ENCODE measurements at regions not wholly inside any gene's neighbourhood (a gene's known extent, or its start where the extent isn't known, plus 50 kb on each side); places are given as distances from the start of the nearest gene placed in this dataset.
A peak's percentile ranks its signal among the peaks of the same experiment; 100 is the strongest.
"Not testable (repeated sequence)": the region's sequence is repeated elsewhere in the genome, so short reads cannot be mapped to it uniquely, and the experiment has no call there.

DNA sequence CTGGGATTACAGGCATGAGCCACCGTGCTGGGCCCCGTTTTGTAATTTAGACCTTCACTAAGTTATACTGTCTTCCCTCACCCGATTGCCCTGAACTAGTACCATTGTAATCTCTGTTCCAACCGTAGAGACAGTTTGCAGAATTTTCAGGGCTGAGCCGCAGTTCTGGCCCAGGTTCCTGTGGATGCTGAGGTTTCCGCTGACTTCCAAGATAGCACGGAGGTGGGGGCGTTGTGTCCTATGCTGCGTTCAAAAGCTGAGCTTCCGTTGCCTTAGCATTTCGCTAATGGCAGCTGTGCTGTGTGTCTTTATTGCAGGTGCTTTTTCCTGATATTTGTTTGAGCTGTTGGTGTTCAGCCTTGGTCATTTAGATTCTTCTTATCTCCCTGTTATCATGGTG lies 137.0 kb downstream of the SOX4 start:
- Histone ChIP-seq H3K4me1 (peaks cover 0 to 10% (median 1%) of the 10 kb centered on the region in 12 donors), H3K36me3 (no peaks in the 10 kb centered on the region), H3K9me3 (no peaks in the 10 kb centered on the region), H3K4me3 (no peak overlapping the region), H3K27ac (no peak overlapping the region), H3K27me3 (no peaks in the 10 kb centered on the region)
- DNase-seq (no peak), ATAC-seq (no peak)
- WGBS, 4 donors, result 90 to 97% (median 94%) methylated on average over 11 of the region's 11 CpGs
- intact Hi-C loops (cut with DNase I), result no loop called here
- TF ChIP-seq POLR2A (IDR thresholded peaks at IDR 0.05), result no peak
- TF ChIP-seq, protein P1, sequence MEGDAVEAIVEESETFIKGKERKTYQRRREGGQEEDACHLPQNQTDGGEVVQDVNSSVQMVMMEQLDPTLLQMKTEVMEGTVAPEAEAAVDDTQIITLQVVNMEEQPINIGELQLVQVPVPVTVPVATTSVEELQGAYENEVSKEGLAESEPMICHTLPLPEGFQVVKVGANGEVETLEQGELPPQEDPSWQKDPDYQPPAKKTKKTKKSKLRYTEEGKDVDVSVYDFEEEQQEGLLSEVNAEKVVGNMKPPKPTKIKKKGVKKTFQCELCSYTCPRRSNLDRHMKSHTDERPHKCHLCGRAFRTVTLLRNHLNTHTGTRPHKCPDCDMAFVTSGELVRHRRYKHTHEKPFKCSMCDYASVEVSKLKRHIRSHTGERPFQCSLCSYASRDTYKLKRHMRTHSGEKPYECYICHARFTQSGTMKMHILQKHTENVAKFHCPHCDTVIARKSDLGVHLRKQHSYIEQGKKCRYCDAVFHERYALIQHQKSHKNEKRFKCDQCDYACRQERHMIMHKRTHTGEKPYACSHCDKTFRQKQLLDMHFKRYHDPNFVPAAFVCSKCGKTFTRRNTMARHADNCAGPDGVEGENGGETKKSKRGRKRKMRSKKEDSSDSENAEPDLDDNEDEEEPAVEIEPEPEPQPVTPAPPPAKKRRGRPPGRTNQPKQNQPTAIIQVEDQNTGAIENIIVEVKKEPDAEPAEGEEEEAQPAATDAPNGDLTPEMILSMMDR (IDR thresholded peaks at IDR 0.05), result no peak

DNA sequence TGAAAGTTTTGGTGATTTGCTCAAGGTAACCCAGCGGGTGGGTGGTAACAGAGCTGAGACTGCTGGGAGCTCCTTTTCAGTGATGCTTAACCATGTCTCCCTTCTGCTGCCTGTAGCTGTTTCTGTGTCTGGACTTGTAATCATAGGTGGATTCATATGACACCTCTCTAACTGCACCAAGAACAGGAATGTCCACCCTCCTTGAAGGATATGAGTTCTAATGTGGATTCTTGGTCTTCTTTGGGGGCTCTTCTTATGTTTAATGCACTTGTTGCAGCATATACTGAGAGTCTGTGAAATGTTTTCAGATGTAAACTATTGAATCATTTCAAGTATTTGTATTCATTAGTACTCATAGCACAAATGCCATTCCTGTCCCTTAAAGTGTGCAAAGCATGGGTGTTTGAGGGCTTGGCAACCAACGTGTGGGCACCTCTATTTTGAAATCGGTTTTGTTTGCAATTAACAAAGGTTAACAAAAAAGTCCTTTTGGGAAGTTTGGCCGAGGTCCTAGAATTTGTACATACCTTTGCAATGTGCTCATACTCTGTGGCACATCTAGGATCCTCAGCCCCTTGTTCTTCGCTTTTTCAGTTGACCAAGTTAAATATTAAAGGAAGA lies 138.0 kb downstream of the SOX4 start:
- DNase-seq, result no peak
- Histone ChIP-seq H3K27me3 (no peaks in the 10 kb centered on the region), H3K4me1 (peaks cover 0 to 10% (median 1%) of the 10 kb centered on the region in 12 donors), H3K4me3 (no peak overlapping the region), H3K36me3 (no peaks in the 10 kb centered on the region), H3K27ac (no peak overlapping the region), H3K9me3 (no peaks in the 10 kb centered on the region)
- no peak for ATAC-seq
- intact Hi-C loops (cut with DNase I), result no loop called here
- WGBS, 4 donors, result 35 to 44% (median 35%) methylated on average over 5 of the region's 5 CpGs
- TF ChIP-seq, protein P1 (IDR thresholded peaks at IDR 0.05), result no peak
- no peak for TF ChIP-seq POLR2A (IDR thresholded peaks at IDR 0.05)

- DNase-seq; H3K4me3 ChIP-seq; H3K4me1 ChIP-seq; H3K27ac ChIP-seq; H3K27me3 ChIP-seq; ATAC-seq; H3K9me3 ChIP-seq; intact Hi-C loops (cut with DNase I); H3K36me3 ChIP-seq: not testable (repeated sequence)
- WGBS, 4 donors, result 92 to 97% (median 95%) methylated on average over 14 of the region's 14 CpGs
Observed at GRCh38 chr6:21732032-21732730, 138.6 kb downstream of the SOX4 start.

DNA sequence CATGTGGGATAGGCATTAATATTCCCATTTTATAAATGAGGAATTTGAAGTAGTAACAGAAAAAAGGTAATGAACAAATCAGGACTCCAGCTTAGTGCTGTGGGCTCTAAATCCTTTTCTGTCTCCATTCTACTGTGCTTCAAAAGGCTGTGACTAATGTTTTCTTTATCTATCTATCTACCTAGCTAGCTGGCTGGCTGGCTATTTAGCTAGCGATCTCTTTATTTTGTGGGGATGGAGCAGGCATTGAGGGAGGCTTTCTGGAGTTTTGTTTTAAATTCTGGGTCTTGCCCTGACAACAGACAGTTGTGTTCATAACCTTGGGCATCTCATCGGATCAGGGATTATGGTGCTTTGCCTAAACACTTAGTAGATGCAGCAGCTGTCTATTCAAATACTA lies 139.2 kb downstream of the SOX4 start:
- no peaks in the 10 kb centered on the region for H3K9me3 ChIP-seq
- intact Hi-C loops (cut with DNase I), result no loop called here
- no peaks in the 10 kb centered on the region for H3K36me3 ChIP-seq
- H3K27me3 ChIP-seq, result no peaks in the 10 kb centered on the region
- peak overlapping the region in 1 of 12 donors; percentile 19 for H3K27ac ChIP-seq
- H3K4me1 ChIP-seq, result peaks cover 0 to 10% (median 1%) of the 10 kb centered on the region in 12 donors
- TF ChIP-seq POLR2A (IDR thresholded peaks at IDR 0.05), result no peak
- TF ChIP-seq, protein P1 (IDR thresholded peaks at IDR 0.05), result no peak
- no peak for ATAC-seq
- H3K4me3 ChIP-seq, result no peak overlapping the region
- 93 to 98% (median 95%) methylated on average over 2 of the region's 2 CpGs for WGBS, 4 donors
- no peak for DNase-seq

Data from heart left ventricle (tissue), 16 donors.